Adrenal gland (tissue), 5 donors: ENCODE measurements at regions not wholly inside any gene's neighbourhood (a gene's known extent, or its start where the extent isn't known, plus 50 kb on each side); places are given as distances from the start of the nearest gene placed in this dataset.

Experiments used
- POLR2A ChIP-seq, 2 donors: fragments of 450-650 bp; IDR thresholded peaks; one replicate each; pipeline ENCODE4 v1.6.1; 2017; ENCODE audit warnings: antibody characterized with exemption in 2 of 2, mild to moderate bottlenecking in 2 of 2, moderate library complexity in 1 of 2
- TF ChIP-seq, protein P1 (sequence below), 6 experiments: fragments of 450-650 bp in 4 of 6; fragments of 200-600 bp in 2 of 6; sonication (generic) in 1 of 6; IDR thresholded peaks; 1 replicate in 5 of 6; 2 replicates in 1 of 6; pipeline versions ENCODE4 v1.5.1 to v1.8.0; 2016 to 2021; ENCODE audit warnings: antibody characterized with exemption in 6 of 6, mild to moderate bottlenecking in 2 of 6, moderate library complexity in 1 of 6
- donor health status: DM: no; HTN: no; CAD: no.

DNA sequence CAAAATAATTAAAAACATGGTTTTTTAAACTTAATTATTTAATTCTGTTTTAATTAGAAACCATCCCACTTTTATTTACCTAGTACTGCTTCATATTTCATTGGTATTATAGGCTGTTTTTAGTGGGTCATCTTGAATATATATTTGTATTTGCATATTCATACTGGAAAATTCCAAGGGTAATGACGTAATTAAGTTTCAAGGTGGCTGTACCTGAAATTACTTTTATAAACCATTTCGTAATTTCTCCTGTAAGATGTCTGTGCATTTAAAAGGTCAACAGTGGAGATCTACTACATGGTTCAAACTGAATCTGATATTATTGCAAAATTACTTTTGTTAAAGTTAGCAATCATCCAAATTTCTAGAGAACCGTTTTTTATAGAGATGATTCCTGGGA is 133.8 kb upstream of the NAALADL2 start:
- TF ChIP-seq, protein P1, sequence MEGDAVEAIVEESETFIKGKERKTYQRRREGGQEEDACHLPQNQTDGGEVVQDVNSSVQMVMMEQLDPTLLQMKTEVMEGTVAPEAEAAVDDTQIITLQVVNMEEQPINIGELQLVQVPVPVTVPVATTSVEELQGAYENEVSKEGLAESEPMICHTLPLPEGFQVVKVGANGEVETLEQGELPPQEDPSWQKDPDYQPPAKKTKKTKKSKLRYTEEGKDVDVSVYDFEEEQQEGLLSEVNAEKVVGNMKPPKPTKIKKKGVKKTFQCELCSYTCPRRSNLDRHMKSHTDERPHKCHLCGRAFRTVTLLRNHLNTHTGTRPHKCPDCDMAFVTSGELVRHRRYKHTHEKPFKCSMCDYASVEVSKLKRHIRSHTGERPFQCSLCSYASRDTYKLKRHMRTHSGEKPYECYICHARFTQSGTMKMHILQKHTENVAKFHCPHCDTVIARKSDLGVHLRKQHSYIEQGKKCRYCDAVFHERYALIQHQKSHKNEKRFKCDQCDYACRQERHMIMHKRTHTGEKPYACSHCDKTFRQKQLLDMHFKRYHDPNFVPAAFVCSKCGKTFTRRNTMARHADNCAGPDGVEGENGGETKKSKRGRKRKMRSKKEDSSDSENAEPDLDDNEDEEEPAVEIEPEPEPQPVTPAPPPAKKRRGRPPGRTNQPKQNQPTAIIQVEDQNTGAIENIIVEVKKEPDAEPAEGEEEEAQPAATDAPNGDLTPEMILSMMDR (IDR thresholded peaks at IDR 0.05), result no peak
- no peak for TF ChIP-seq POLR2A (IDR thresholded peaks at IDR 0.05)
